ENCODE measurements at regions not wholly inside any gene's neighbourhood (a gene's known extent, or its start where the extent isn't known, plus 50 kb on each side); places are given as distances from the start of the nearest gene placed in this dataset.
A peak's percentile ranks its signal among the peaks of the same experiment; 100 is the strongest.

GRCh38 chr20:57980506-57980905 lies 247.9 kb downstream of the ANKRD60 start:
- Histone ChIP-seq H3K4me1 (ENCODE audit: insufficient read depth, low read length) (no peaks in the 10 kb centered on the region), H3K79me2 (ENCODE audit: low read length) (no peaks in the 10 kb centered on the region), H3K4me3 (ENCODE audit: low read length) (no peak overlapping the region), H3K36me3 (ENCODE audit: low read depth, low read length) (no peaks in the 10 kb centered on the region), H2AFZ (ENCODE audit: low read length) (0 out of 2 replicates have a peak overlapping the region, but pooled peaks have one; percentile 16), H3K27me3 (ENCODE audit: low read length) (no peaks in the 10 kb centered on the region), H3K27ac (ENCODE audit: low read length) (no peak overlapping the region), H4K20me1 (ENCODE audit: low read length) (no peaks in the 10 kb centered on the region), H3K9me2 (replicated peaks; ENCODE audit: low read length) (no peaks in the 10 kb centered on the region), H3K4me2 (ENCODE audit: low read length) (no peak overlapping the region), H3K9ac (ENCODE audit: low read length) (no peak overlapping the region), H3K9me3 (ENCODE audit: low read length) (no peaks in the 10 kb centered on the region), H3F3A (ENCODE audit: low read length, unreplicated experiment) (no peaks in the 10 kb centered on the region)
- BruUV-seq (replicated peaks): no TSS peak
- ChIA-PET POLR2A (ENCODE audit: unreplicated experiment) (no interaction called here), CTCF (interaction anchor here (0.6 kb wide), 1 partner anchor 59 kb away, joined by 3 read pairs; no protein-coding TSS in a partner anchor)
- ATAC-seq: no peak
- TF ChIP-seq EZH2phosphoT487 (IDR thresholded peaks at IDR 0.05; ENCODE audit: borderline replicate concordance, low read length): no peak
- no peak for TF ChIP-seq EZH2 (IDR thresholded peaks at IDR 0.05; ENCODE audit: low read length, unreplicated experiment)
- no peak for TF ChIP-seq CTCF (conservative IDR thresholded peaks at IDR 0.05; ENCODE audit: low read depth, low read length)
- intact Hi-C loops (cut with micrococcal nuclease): no loop called here
- no peak for DNase-seq

- Histone ChIP-seq H2AFZ (ENCODE audit: low read length) (no peak overlapping the region), H3K9me3 (ENCODE audit: low read length) (no peaks in the 10 kb centered on the region), H3K4me2 (ENCODE audit: low read length) (no peak overlapping the region), H4K20me1 (ENCODE audit: low read length) (no peaks in the 10 kb centered on the region), H3K36me3 (ENCODE audit: low read depth, low read length) (no peaks in the 10 kb centered on the region), H3K4me1 (ENCODE audit: insufficient read depth, low read length) (no peaks in the 10 kb centered on the region), H3K79me2 (ENCODE audit: low read length) (no peaks in the 10 kb centered on the region), H3K27me3 (ENCODE audit: low read length) (no peaks in the 10 kb centered on the region), H3K4me3 (ENCODE audit: low read length) (no peak overlapping the region), H3F3A (ENCODE audit: low read length, unreplicated experiment) (no peaks in the 10 kb centered on the region), H3K9me2 (replicated peaks; ENCODE audit: low read length) (no peaks in the 10 kb centered on the region), H3K9ac (ENCODE audit: low read length) (no peak overlapping the region), H3K27ac (ENCODE audit: low read length) (no peak overlapping the region)
- ATAC-seq (no peak), DNase-seq (no peak)
- TF ChIP-seq CTCF (conservative IDR thresholded peaks at IDR 0.05; ENCODE audit: low read depth, low read length): no peak
- TF ChIP-seq EZH2phosphoT487 (IDR thresholded peaks at IDR 0.05; ENCODE audit: borderline replicate concordance, low read length): no peak
- no peak for TF ChIP-seq EZH2 (IDR thresholded peaks at IDR 0.05; ENCODE audit: low read length, unreplicated experiment)
- intact Hi-C loops (cut with micrococcal nuclease): no loop called here
- no TSS peak for BruUV-seq (replicated peaks)
- ChIA-PET POLR2A (ENCODE audit: unreplicated experiment) (no interaction called here), CTCF (no interaction called here)
These were observed 250.9 kb downstream of the ANKRD60 start for GRCh38 chr20:57977569-57977968.

- Histone ChIP-seq H3K4me2 (ENCODE audit: low read length) (no peak overlapping the region), H2AFZ (ENCODE audit: low read length) (no peak overlapping the region), H3K27me3 (ENCODE audit: low read length) (no peaks in the 10 kb centered on the region), H3K36me3 (ENCODE audit: low read depth, low read length) (no peaks in the 10 kb centered on the region), H4K20me1 (ENCODE audit: low read length) (no peaks in the 10 kb centered on the region), H3K9me2 (replicated peaks; ENCODE audit: low read length) (no peaks in the 10 kb centered on the region), H3K9ac (ENCODE audit: low read length) (no peak overlapping the region), H3K4me3 (ENCODE audit: low read length) (no peak overlapping the region), H3K9me3 (ENCODE audit: low read length) (no peaks in the 10 kb centered on the region), H3K27ac (ENCODE audit: low read length) (no peak overlapping the region), H3F3A (ENCODE audit: low read length, unreplicated experiment) (no peaks in the 10 kb centered on the region), H3K4me1 (ENCODE audit: insufficient read depth, low read length) (no peaks in the 10 kb centered on the region), H3K79me2 (ENCODE audit: low read length) (no peaks in the 10 kb centered on the region)
- intact Hi-C loops (cut with micrococcal nuclease): no loop called here
- ATAC-seq (no peak), DNase-seq (no peak)
- no TSS peak for BruUV-seq (replicated peaks)
- TF ChIP-seq EZH2 (IDR thresholded peaks at IDR 0.05; ENCODE audit: low read length, unreplicated experiment) (no peak), EZH2phosphoT487 (IDR thresholded peaks at IDR 0.05; ENCODE audit: borderline replicate concordance, low read length) (no peak), CTCF (conservative IDR thresholded peaks at IDR 0.05; ENCODE audit: low read depth, low read length) (no peak)
- POLR2A ChIA-PET (ENCODE audit: unreplicated experiment): no interaction called here
- CTCF ChIA-PET: no interaction called here
These were observed 251.3 kb downstream of the ANKRD60 start for GRCh38 chr20:57977141-57977540.
